ENCODE measurements at regions not wholly inside any gene's neighbourhood (a gene's known extent, or its start where the extent isn't known, plus 50 kb on each side); places are given as distances from the start of the nearest gene placed in this dataset.

GRCh38 chr9:89718176-89718575, 113.4 kb downstream of the GADD45G start:
- H3K27ac Mint-ChIP-seq: no peak overlapping the region
- DNase-seq: no peak
- H3K36me3 Mint-ChIP-seq (ENCODE audit: low read depth): no peaks in the 10 kb centered on the region
- H3K4me1 Mint-ChIP-seq (ENCODE audit: low read depth): peaks cover 23% of the 10 kb centered on the region
- no peak overlapping the region for H3K4me3 Mint-ChIP-seq
- H3K27me3 Mint-ChIP-seq: no peaks in the 10 kb centered on the region
- no peaks in the 10 kb centered on the region for H3K9me3 Mint-ChIP-seq

- no peak for DNase-seq
- Mint-ChIP-seq H3K27me3 (no peaks in the 10 kb centered on the region), H3K4me3 (no peak overlapping the region), H3K4me1 (ENCODE audit: low read depth) (peaks cover 23% of the 10 kb centered on the region), H3K9me3 (no peaks in the 10 kb centered on the region), H3K36me3 (ENCODE audit: low read depth) (no peaks in the 10 kb centered on the region), H3K27ac (no peak overlapping the region)
Observed at GRCh38 chr9:89718651-89719050, 113.8 kb downstream of the GADD45G start.

GRCh38 chr9:89719202-89719601, 114.4 kb downstream of the GADD45G start:
- no peaks in the 10 kb centered on the region for H3K36me3 Mint-ChIP-seq (ENCODE audit: low read depth)
- H3K4me3 Mint-ChIP-seq: no peak overlapping the region
- DNase-seq: no peak
- H3K27me3 Mint-ChIP-seq: no peaks in the 10 kb centered on the region
- no peak overlapping the region for H3K27ac Mint-ChIP-seq
- H3K4me1 Mint-ChIP-seq (ENCODE audit: low read depth): peaks cover 19% of the 10 kb centered on the region
- H3K9me3 Mint-ChIP-seq: no peaks in the 10 kb centered on the region

- Mint-ChIP-seq H3K27me3 (no peaks in the 10 kb centered on the region), H3K4me1 (ENCODE audit: low read depth) (peaks cover 4% of the 10 kb centered on the region), H3K9me3 (no peaks in the 10 kb centered on the region), H3K36me3 (ENCODE audit: low read depth) (no peaks in the 10 kb centered on the region), H3K27ac (no peak overlapping the region), H3K4me3 (no peak overlapping the region)
- DNase-seq: no peak
Observed at GRCh38 chr9:89720696-89721175, 115.9 kb downstream of the GADD45G start.

GRCh38 chr9:89721176-89721700, 116.4 kb downstream of the GADD45G start:
- Mint-ChIP-seq H3K27ac (no peak overlapping the region), H3K9me3 (no peaks in the 10 kb centered on the region), H3K4me1 (ENCODE audit: low read depth) (peaks cover 1% of the 10 kb centered on the region), H3K36me3 (ENCODE audit: low read depth) (no peaks in the 10 kb centered on the region), H3K27me3 (no peaks in the 10 kb centered on the region), H3K4me3 (no peak overlapping the region)
- DNase-seq: no peak

- DNase-seq: no peak
- Mint-ChIP-seq H3K27ac (no peak overlapping the region), H3K4me1 (ENCODE audit: low read depth) (peaks cover 4% of the 10 kb centered on the region), H3K9me3 (no peaks in the 10 kb centered on the region), H3K27me3 (no peaks in the 10 kb centered on the region), H3K36me3 (ENCODE audit: low read depth) (no peaks in the 10 kb centered on the region), H3K4me3 (no peak overlapping the region)
Observed at GRCh38 chr9:89721971-89722530, 117.2 kb downstream of the GADD45G start.

GRCh38 chr9:89722712-89723111, 117.9 kb downstream of the GADD45G start:
- H3K27me3 Mint-ChIP-seq: no peaks in the 10 kb centered on the region
- no peak for DNase-seq
- H3K9me3 Mint-ChIP-seq: no peaks in the 10 kb centered on the region
- H3K36me3 Mint-ChIP-seq (ENCODE audit: low read depth): no peaks in the 10 kb centered on the region
- H3K27ac Mint-ChIP-seq: no peak overlapping the region
- H3K4me1 Mint-ChIP-seq (ENCODE audit: low read depth): peaks cover 4% of the 10 kb centered on the region
- no peak overlapping the region for H3K4me3 Mint-ChIP-seq

GRCh38 chr9:89723469-89724100, 118.8 kb downstream of the GADD45G start:
- no peak overlapping the region for H3K4me3 Mint-ChIP-seq
- no peaks in the 10 kb centered on the region for H3K27me3 Mint-ChIP-seq
- H3K27ac Mint-ChIP-seq: no peak overlapping the region
- no peaks in the 10 kb centered on the region for H3K36me3 Mint-ChIP-seq (ENCODE audit: low read depth)
- no peak for DNase-seq
- peaks cover 4% of the 10 kb centered on the region for H3K4me1 Mint-ChIP-seq (ENCODE audit: low read depth)
- H3K9me3 Mint-ChIP-seq: no peaks in the 10 kb centered on the region

- Mint-ChIP-seq H3K27me3 (no peaks in the 10 kb centered on the region), H3K4me3 (no peak overlapping the region)
Observed at GRCh38 chr9:89724659-89725058, 119.8 kb downstream of the GADD45G start.

GRCh38 chr9:89725271-89725670, 120.5 kb downstream of the GADD45G start:
- Mint-ChIP-seq H3K9me3 (no peaks in the 10 kb centered on the region), H3K4me3 (no peak overlapping the region), H3K27me3 (no peaks in the 10 kb centered on the region), H3K4me1 (ENCODE audit: low read depth) (peaks cover 4% of the 10 kb centered on the region), H3K27ac (no peak overlapping the region), H3K36me3 (ENCODE audit: low read depth) (no peaks in the 10 kb centered on the region)
- DNase-seq: no peak

More at GRCh38 chr9:89724659-89725058, 119.8 kb downstream of the GADD45G start:
- H3K27ac Mint-ChIP-seq: no peak overlapping the region
- H3K9me3 Mint-ChIP-seq: no peaks in the 10 kb centered on the region
- peaks cover 4% of the 10 kb centered on the region for H3K4me1 Mint-ChIP-seq (ENCODE audit: low read depth)
- H3K36me3 Mint-ChIP-seq (ENCODE audit: low read depth): no peaks in the 10 kb centered on the region
- DNase-seq: no peak

- Mint-ChIP-seq H3K27ac (no peak overlapping the region), H3K4me1 (ENCODE audit: low read depth) (peaks cover 2% of the 10 kb centered on the region), H3K4me3 (no peak overlapping the region), H3K36me3 (ENCODE audit: low read depth) (no peaks in the 10 kb centered on the region), H3K9me3 (no peaks in the 10 kb centered on the region), H3K27me3 (no peaks in the 10 kb centered on the region)
- DNase-seq: no peak
Observed at GRCh38 chr9:89729954-89730530, 125.2 kb downstream of the GADD45G start.

GRCh38 chr9:89730715-89731114, 125.9 kb downstream of the GADD45G start:
- Mint-ChIP-seq H3K4me3 (no peak overlapping the region), H3K4me1 (ENCODE audit: low read depth) (peaks cover 2% of the 10 kb centered on the region), H3K9me3 (no peaks in the 10 kb centered on the region), H3K27ac (no peak overlapping the region), H3K36me3 (ENCODE audit: low read depth) (no peaks in the 10 kb centered on the region), H3K27me3 (no peaks in the 10 kb centered on the region)
- DNase-seq: no peak

GRCh38 chr9:89731262-89732182, 126.7 kb downstream of the GADD45G start:
- Mint-ChIP-seq H3K9me3 (no peaks in the 10 kb centered on the region), H3K27me3 (no peaks in the 10 kb centered on the region), H3K4me3 (no peak overlapping the region), H3K4me1 (ENCODE audit: low read depth) (peaks cover 2% of the 10 kb centered on the region), H3K36me3 (ENCODE audit: low read depth) (no peaks in the 10 kb centered on the region), H3K27ac (no peak overlapping the region)
- peak; percentile 47 for DNase-seq

GRCh38 chr9:89732295-89732938, 127.6 kb downstream of the GADD45G start:
- no peak for DNase-seq
- Mint-ChIP-seq H3K27ac (no peak overlapping the region), H3K4me3 (no peak overlapping the region), H3K4me1 (ENCODE audit: low read depth) (no peaks in the 10 kb centered on the region), H3K27me3 (no peaks in the 10 kb centered on the region), H3K36me3 (ENCODE audit: low read depth) (no peaks in the 10 kb centered on the region), H3K9me3 (no peaks in the 10 kb centered on the region)

Data from activated T-cell treated with anti-CD3 and anti-CD28 coated beads, Interleukin-2, amount 50 U/mL, for 24 hours (primary cell).